ENCODE measurements at regions not wholly inside any gene's neighbourhood (a gene's known extent, or its start where the extent isn't known, plus 50 kb on each side); places are given as distances from the start of the nearest gene placed in this dataset.

- no peak for DNase-seq
- Histone ChIP-seq H3K4me1 (ENCODE audit: insufficient read depth) (no peaks in the 10 kb centered on the region), H3K27me3 (no peaks in the 10 kb centered on the region), H3K4me3 (no peak overlapping the region), H3K36me3 (no peaks in the 10 kb centered on the region), H3K27ac (no peak overlapping the region), H3K9me3 (no peaks in the 10 kb centered on the region)
- 67 to 88% (median 76%) methylated on average over 4 of the region's 4 CpGs for WGBS, 3 donors
- intact Hi-C loops (cut with DNase I), result no loop called here
- no peak for TF ChIP-seq EP300 (IDR thresholded peaks at IDR 0.05)
- TF ChIP-seq POLR2A (IDR thresholded peaks at IDR 0.05), result no peak
- no peak for TF ChIP-seq CTCF (IDR thresholded peaks at IDR 0.05)
These were observed 663.1 kb downstream of the XIRP2 start for GRCh38 chr2:167551416-167551815.

GRCh38 chr2:167550448-167550847 lies 662.2 kb downstream of the XIRP2 start:
- no peaks in the 10 kb centered on the region for H3K4me1 ChIP-seq (ENCODE audit: insufficient read depth)
- DNase-seq, result no peak
- intact Hi-C loops (cut with DNase I), result no loop called here
- H3K27ac ChIP-seq, result no peak overlapping the region
- no peaks in the 10 kb centered on the region for H3K9me3 ChIP-seq
- H3K27me3 ChIP-seq, result no peaks in the 10 kb centered on the region
- TF ChIP-seq POLR2A (IDR thresholded peaks at IDR 0.05) (no peak), EP300 (IDR thresholded peaks at IDR 0.05) (no peak), CTCF (IDR thresholded peaks at IDR 0.05) (no peak)
- H3K4me3 ChIP-seq, result no peak overlapping the region
- no peaks in the 10 kb centered on the region for H3K36me3 ChIP-seq
- 91 to 97% (median 94%) methylated on average over 1 of the region's 1 CpG for WGBS, 3 donors

- intact Hi-C loops (cut with DNase I), result no loop called here
- no peak overlapping the region for H3K4me3 ChIP-seq
These were observed 660.1 kb downstream of the XIRP2 start for GRCh38 chr2:167548396-167548795.

GRCh38 chr2:167544602-167545001 lies 656.3 kb downstream of the XIRP2 start:
- Histone ChIP-seq H3K4me3 (no peak overlapping the region), H3K27me3 (no peaks in the 10 kb centered on the region), H3K4me1 (ENCODE audit: insufficient read depth) (no peaks in the 10 kb centered on the region), H3K27ac (no peak overlapping the region), H3K36me3 (no peaks in the 10 kb centered on the region), H3K9me3 (no peaks in the 10 kb centered on the region)
- 95 to 97% (median 95%) methylated on average over 19 of the region's 19 CpGs for WGBS, 3 donors
- TF ChIP-seq CTCF (IDR thresholded peaks at IDR 0.05) (no peak), POLR2A (IDR thresholded peaks at IDR 0.05) (no peak), EP300 (IDR thresholded peaks at IDR 0.05) (no peak)
- no peak for DNase-seq
- intact Hi-C loops (cut with DNase I), result no loop called here

More at GRCh38 chr2:167548396-167548795, 660.1 kb downstream of the XIRP2 start:
- TF ChIP-seq POLR2A (IDR thresholded peaks at IDR 0.05), result no peak
- TF ChIP-seq EP300 (IDR thresholded peaks at IDR 0.05), result no peak
- TF ChIP-seq CTCF (IDR thresholded peaks at IDR 0.05), result no peak
- DNase-seq, result no peak
- H3K36me3 ChIP-seq, result no peaks in the 10 kb centered on the region
- H3K4me1 ChIP-seq (ENCODE audit: insufficient read depth), result no peaks in the 10 kb centered on the region
- H3K27ac ChIP-seq, result no peak overlapping the region
- no peaks in the 10 kb centered on the region for H3K9me3 ChIP-seq
- WGBS, 3 donors, result 85 to 90% (median 86%) methylated on average over 2 of the region's 2 CpGs
- H3K27me3 ChIP-seq, result no peaks in the 10 kb centered on the region

DNA sequence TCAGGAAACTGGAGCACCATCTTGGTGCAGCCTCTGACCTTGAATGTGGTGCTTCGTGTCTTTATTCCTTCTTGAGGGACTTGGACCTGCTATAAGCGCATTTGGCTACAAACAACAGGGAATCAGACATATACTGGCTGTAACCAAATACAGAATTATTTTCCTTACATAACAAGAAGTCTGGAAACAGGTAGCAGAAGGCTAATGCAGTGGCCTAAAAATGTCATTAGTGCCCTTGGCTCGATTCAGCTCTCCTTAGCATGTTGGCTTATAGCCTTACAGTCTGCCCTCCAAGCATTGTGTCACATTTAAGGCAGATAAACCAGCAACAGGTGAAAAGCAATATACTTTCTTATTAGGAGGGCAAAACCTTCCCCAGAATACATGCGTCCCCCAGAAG lies 655.4 kb downstream of the XIRP2 start:
- H3K4me1 ChIP-seq (ENCODE audit: insufficient read depth), result no peaks in the 10 kb centered on the region
- TF ChIP-seq EP300 (IDR thresholded peaks at IDR 0.05), result no peak
- TF ChIP-seq CTCF (IDR thresholded peaks at IDR 0.05), result no peak
- TF ChIP-seq POLR2A (IDR thresholded peaks at IDR 0.05), result no peak
- H3K9me3 ChIP-seq, result no peaks in the 10 kb centered on the region
- no peak for DNase-seq
- H3K27me3 ChIP-seq, result no peaks in the 10 kb centered on the region
- no peak overlapping the region for H3K4me3 ChIP-seq
- H3K27ac ChIP-seq, result no peak overlapping the region
- no peaks in the 10 kb centered on the region for H3K36me3 ChIP-seq
- WGBS, 3 donors, result 86 to 92% (median 90%) methylated on average over 4 of the region's 4 CpGs
- intact Hi-C loops (cut with DNase I), result no loop called here
